22Rv1 (cell line): ENCODE measurements at regions not wholly inside any gene's neighbourhood (a gene's known extent, or its start where the extent isn't known, plus 50 kb on each side); places are given as distances from the start of the nearest gene placed in this dataset.

Experiments
- CTCF ChIP-seq: fragments of 450-650 bp; IDR thresholded peaks from 2 replicates; pipeline ENCODE4 v1.5.1; 2017; ENCODE audit warnings: mild to moderate bottlenecking
- ZFX ChIP-seq: fragments of 450-650 bp; IDR thresholded peaks from 2 replicates; pipeline ENCODE4 v1.6.1; 2017; ENCODE audit warnings: antibody characterized with exemption, borderline replicate concordance

- TF ChIP-seq CTCF (no peak), ZFX (no peak)
Measured at GRCh38 chr20:39295301-39295700, 333.2 kb downstream of the DHX35 start.
